ENCODE measurements at regions not wholly inside any gene's neighbourhood (a gene's known extent, or its start where the extent isn't known, plus 50 kb on each side); places are given as distances from the start of the nearest gene placed in this dataset.

DNA sequence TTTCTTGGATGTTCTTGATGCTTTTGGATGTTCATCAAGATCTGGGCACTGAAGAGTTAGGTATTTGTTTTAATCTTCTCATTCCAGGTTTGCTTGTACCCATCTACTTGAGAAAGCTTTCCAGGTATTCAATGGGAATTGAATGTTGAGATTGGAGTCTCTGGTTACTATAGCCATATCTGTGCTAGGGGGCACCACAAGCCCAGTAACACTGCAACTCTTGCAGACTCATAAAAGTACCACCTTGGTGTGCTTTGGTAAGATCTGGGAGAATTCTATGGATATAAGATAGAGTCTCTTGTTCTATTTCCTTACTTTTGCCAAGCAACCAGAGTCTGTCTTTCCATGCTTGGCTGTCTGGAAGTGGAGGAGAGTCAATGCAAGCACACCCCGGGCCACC, 518.9 kb upstream of the VRK2 start:
- Histone ChIP-seq H2AK5ac (ENCODE audit: low read depth, low read length) (no peak overlapping the region), H2BK120ac (replicated peaks; ENCODE audit: low read depth, low read length) (no peak overlapping the region)
- no peak for FAIRE-seq

More for the DNA sequence above, 518.9 kb upstream of the VRK2 start:
- Histone ChIP-seq H3K27me3 (replicated peaks in 1 of 4; ENCODE audit: control insufficient read depth in 3 of 4, extremely low read depth in 1 of 4, insufficient read depth in 3 of 4, low read length in 3 of 4) (no peaks in the 10 kb centered on the region), H3K27ac (ENCODE audit: low read depth, low read length) (no peak overlapping the region), H3K9me3 (ENCODE audit: insufficient read depth in 2 of 2, low read depth in 1 of 2, low read length in 1 of 2) (no peaks in the 10 kb centered on the region), H3K9ac (replicated peaks in 1 of 4; ENCODE audit: extremely low read depth in 1 of 4, low read depth in 3 of 4, low read length in 3 of 4) (no peak overlapping the region), H4K20me1 (replicated peaks in 1 of 2; ENCODE audit: control insufficient read depth in 1 of 2, insufficient read depth in 2 of 2, low read length in 2 of 2) (no peaks in the 10 kb centered on the region), H2BK5ac (ENCODE audit: low read depth, low read length) (no peak overlapping the region), H3K14ac (ENCODE audit: insufficient read length) (no peak overlapping the region), H2BK15ac (ENCODE audit: low read length) (no peak overlapping the region), H3K23ac (ENCODE audit: insufficient read length) (no peak overlapping the region), H4K5ac (ENCODE audit: insufficient read length, low read depth, low read length) (no peak overlapping the region), H3K79me2 (ENCODE audit: control insufficient read depth in 1 of 2, insufficient read depth in 2 of 2, low read length in 2 of 2) (no peaks in the 10 kb centered on the region), H3K23me2 (ENCODE audit: low read depth, low read length) (no peaks in the 10 kb centered on the region), H3K56ac (replicated peaks; ENCODE audit: insufficient read length, low read depth, low read length) (no peak overlapping the region), H3K36me3 (ENCODE audit: control insufficient read depth in 2 of 4, insufficient read depth in 4 of 4, low read length in 3 of 4) (no peaks in the 10 kb centered on the region), H3K4ac (replicated peaks; ENCODE audit: insufficient read length, low read depth, low read length) (no peak overlapping the region), H3K18ac (ENCODE audit: extremely low read depth, low read length) (no peak overlapping the region), H3K4me3 (ENCODE audit: extremely low read depth in 1 of 4, insufficient read depth in 2 of 4, low read depth in 3 of 4, low read length in 4 of 4) (no peak overlapping the region), H4K8ac (ENCODE audit: extremely low read depth, insufficient read depth, low read length) (no peak overlapping the region), H3K4me1 (replicated peaks in 1 of 4; ENCODE audit: control insufficient read depth in 3 of 4, insufficient read depth in 4 of 4, low read length in 3 of 4) (no peaks in the 10 kb centered on the region), H2AFZ (ENCODE audit: low read length) (no peak overlapping the region), H3K79me1 (ENCODE audit: low read depth, low read length) (no peaks in the 10 kb centered on the region), H4K91ac (replicated peaks; ENCODE audit: insufficient read length, low read length) (no peak overlapping the region), H2BK12ac (ENCODE audit: low read depth, low read length) (no peak overlapping the region), H3K4me2 (ENCODE audit: insufficient read depth in 1 of 2, low read depth in 2 of 2, low read length in 2 of 2) (no peak overlapping the region), H2BK20ac (ENCODE audit: low read length) (no peak overlapping the region)
- POLR2A ChIA-PET (ENCODE audit: partially characterized antibody): no interaction called here
- no peak for DNase-seq (ENCODE audit: low read depth in 1 of 2, low spot score in 2 of 2)
- CTCF ChIA-PET (ENCODE audit: partially characterized antibody): interaction anchor here (1.0 to 1.7 kb wide), 4 partner anchors 9 to 186 kb away, joined by 3 to 5 read pairs (median 4); no protein-coding TSS in a partner anchor
- WGBS, 2 experiments (ENCODE audit: extremely low coverage in 1 of 2, insufficient coverage in 1 of 2, insufficient read length in 1 of 2, insufficient replicate concordance in 2 of 2, low coverage in 1 of 2, low lambda C conversion rate in 2 of 2, missing lambda C conversion rate in 1 of 2): 100% methylated on average over 1 of the region's 1 CpG; no CpG with 5 or more reads in 1 of the 2 experiments
- TF ChIP-seq TBP (IDR thresholded peaks at IDR 0.05; ENCODE audit: low read depth, low read length) (no peak), BCL11A (IDR thresholded peaks at IDR 0.05; ENCODE audit: low read depth in 2 of 2, low read length in 2 of 2) (no peak), RFX5 (IDR thresholded peaks at IDR 0.05; ENCODE audit: borderline replicate concordance, low read depth, low read length) (no peak), EZH2 (IDR thresholded peaks at IDR 0.05; ENCODE audit: low read depth, low read length, severe bottlenecking) (no peak), RAD21 (IDR thresholded peaks at IDR 0.05 in 1 of 2, conservative IDR thresholded peaks at IDR 0.05 in 1 of 2; ENCODE audit: low read depth in 2 of 2, low read length in 2 of 2) (peak; percentile 34 to 53; a peak in 3 of 4 replicates), CHD2 (IDR thresholded peaks at IDR 0.05; ENCODE audit: low read length) (no peak), NRF1 (IDR thresholded peaks at IDR 0.05; ENCODE audit: low read depth, low read length) (no peak)
- TF ChIP-seq, protein P1, sequence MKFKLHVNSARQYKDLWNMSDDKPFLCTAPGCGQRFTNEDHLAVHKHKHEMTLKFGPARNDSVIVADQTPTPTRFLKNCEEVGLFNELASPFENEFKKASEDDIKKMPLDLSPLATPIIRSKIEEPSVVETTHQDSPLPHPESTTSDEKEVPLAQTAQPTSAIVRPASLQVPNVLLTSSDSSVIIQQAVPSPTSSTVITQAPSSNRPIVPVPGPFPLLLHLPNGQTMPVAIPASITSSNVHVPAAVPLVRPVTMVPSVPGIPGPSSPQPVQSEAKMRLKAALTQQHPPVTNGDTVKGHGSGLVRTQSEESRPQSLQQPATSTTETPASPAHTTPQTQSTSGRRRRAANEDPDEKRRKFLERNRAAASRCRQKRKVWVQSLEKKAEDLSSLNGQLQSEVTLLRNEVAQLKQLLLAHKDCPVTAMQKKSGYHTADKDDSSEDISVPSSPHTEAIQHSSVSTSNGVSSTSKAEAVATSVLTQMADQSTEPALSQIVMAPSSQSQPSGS (IDR thresholded peaks at IDR 0.05; ENCODE audit: low read length): no peak

Measured in H1 (cell line).